ENCODE measurements at regions not wholly inside any gene's neighbourhood (a gene's known extent, or its start where the extent isn't known, plus 50 kb on each side); places are given as distances from the start of the nearest gene placed in this dataset.

GRCh38 chr15:95536638-95537037 lies 793.9 kb upstream of the NR2F2 start:
- DNase-seq (ENCODE audit: low read depth in 3 of 3, low spot score in 1 of 3) = no peak

- DNase-seq (ENCODE audit: low read depth in 3 of 3, low spot score in 1 of 3) = no peak
Measured at GRCh38 chr15:95538693-95539092, 791.8 kb upstream of the NR2F2 start.

GRCh38 chr15:95541301-95541700 lies 789.2 kb upstream of the NR2F2 start:
- DNase-seq (ENCODE audit: low read depth in 3 of 3, low spot score in 1 of 3) = no peak

GRCh38 chr15:95549168-95549738 lies 781.2 kb upstream of the NR2F2 start:
- no peak for DNase-seq (ENCODE audit: low read depth in 3 of 3, low spot score in 1 of 3)

GRCh38 chr15:95550702-95551101 lies 779.8 kb upstream of the NR2F2 start:
- DNase-seq (ENCODE audit: low read depth in 3 of 3, low spot score in 1 of 3) = no peak

GRCh38 chr15:95556225-95556624 lies 774.3 kb upstream of the NR2F2 start:
- no peak for DNase-seq (ENCODE audit: low read depth in 3 of 3, low spot score in 1 of 3)

- no peak for DNase-seq (ENCODE audit: low read depth in 3 of 3, low spot score in 1 of 3)
Measured at GRCh38 chr15:95556866-95557225, 773.7 kb upstream of the NR2F2 start.

- no peak for DNase-seq (ENCODE audit: low read depth in 3 of 3, low spot score in 1 of 3)
Measured at GRCh38 chr15:95557226-95558046, 773.1 kb upstream of the NR2F2 start.

- DNase-seq (ENCODE audit: low read depth in 3 of 3, low spot score in 1 of 3) = no peak
Measured at GRCh38 chr15:95558131-95558530, 772.4 kb upstream of the NR2F2 start.

- DNase-seq (ENCODE audit: low read depth in 3 of 3, low spot score in 1 of 3) = no peak
Measured at GRCh38 chr15:95558916-95559315, 771.6 kb upstream of the NR2F2 start.

- DNase-seq (ENCODE audit: low read depth in 3 of 3, low spot score in 1 of 3) = no peak
Measured at GRCh38 chr15:95559875-95560394, 770.6 kb upstream of the NR2F2 start.

GRCh38 chr15:95561463-95561862 lies 769.0 kb upstream of the NR2F2 start:
- no peak for DNase-seq (ENCODE audit: low read depth in 3 of 3, low spot score in 1 of 3)

GRCh38 chr15:95563634-95564033 lies 766.9 kb upstream of the NR2F2 start:
- DNase-seq (ENCODE audit: low read depth in 3 of 3, low spot score in 1 of 3) = no peak

GRCh38 chr15:95565016-95565600 lies 765.4 kb upstream of the NR2F2 start:
- DNase-seq (ENCODE audit: low read depth in 3 of 3, low spot score in 1 of 3) = no peak

GRCh38 chr15:95565690-95566089 lies 764.8 kb upstream of the NR2F2 start:
- no peak for DNase-seq (ENCODE audit: low read depth in 3 of 3, low spot score in 1 of 3)

GRCh38 chr15:95567686-95568085 lies 762.8 kb upstream of the NR2F2 start:
- DNase-seq (ENCODE audit: low read depth in 3 of 3, low spot score in 1 of 3) = no peak

- no peak for DNase-seq (ENCODE audit: low read depth in 3 of 3, low spot score in 1 of 3)
Measured at GRCh38 chr15:95574053-95574452, 756.4 kb upstream of the NR2F2 start.

GRCh38 chr15:95577927-95578326 lies 752.6 kb upstream of the NR2F2 start:
- no peak for DNase-seq (ENCODE audit: low read depth in 3 of 3, low spot score in 1 of 3)

GRCh38 chr15:95580121-95580520 lies 750.4 kb upstream of the NR2F2 start:
- no peak for DNase-seq (ENCODE audit: low read depth in 3 of 3, low spot score in 1 of 3)

- no peak for DNase-seq (ENCODE audit: low read depth in 3 of 3, low spot score in 1 of 3)
Measured at GRCh38 chr15:95581595-95581994, 748.9 kb upstream of the NR2F2 start.

- no peak for DNase-seq (ENCODE audit: low read depth in 3 of 3, low spot score in 1 of 3)
Measured at GRCh38 chr15:95584088-95584487, 746.4 kb upstream of the NR2F2 start.

GRCh38 chr15:95588056-95588455 lies 742.4 kb upstream of the NR2F2 start:
- no peak for DNase-seq (ENCODE audit: low read depth in 3 of 3, low spot score in 1 of 3)

Data from stimulated activated CD4-positive, alpha-beta T cell treated with anti-CD3 and anti-CD28 coated beads, TNF-alpha, amount 100 ng/mL, for 1 hour (primary cell).